Fibroblast of lung (primary cell): ENCODE measurements at regions not wholly inside any gene's neighbourhood (a gene's known extent, or its start where the extent isn't known, plus 50 kb on each side); places are given as distances from the start of the nearest gene placed in this dataset.

Source experiments
- EZH2 ChIP-seq: IDR thresholded peaks from 2 replicates; pipeline ENCODE4 v1.5.1; 2012; ENCODE audit warnings: low read length, control low read depth, mild to moderate bottlenecking; ENCODE audit errors: missing control alignments
- TF ChIP-seq, protein P1 (sequence below), 2 donors: IDR thresholded peaks in 1 of 2; conservative IDR thresholded peaks in 1 of 2; 1 replicate in 1 of 2; 2 replicates in 1 of 2; pipeline ENCODE4 v1.5.1; 2011 to 2012; ENCODE audit warnings: low read length in 2 of 2, control low read depth in 1 of 2, inconsistent platforms in 1 of 2, low read depth in 1 of 2, mild to moderate bottlenecking in 1 of 2

DNA sequence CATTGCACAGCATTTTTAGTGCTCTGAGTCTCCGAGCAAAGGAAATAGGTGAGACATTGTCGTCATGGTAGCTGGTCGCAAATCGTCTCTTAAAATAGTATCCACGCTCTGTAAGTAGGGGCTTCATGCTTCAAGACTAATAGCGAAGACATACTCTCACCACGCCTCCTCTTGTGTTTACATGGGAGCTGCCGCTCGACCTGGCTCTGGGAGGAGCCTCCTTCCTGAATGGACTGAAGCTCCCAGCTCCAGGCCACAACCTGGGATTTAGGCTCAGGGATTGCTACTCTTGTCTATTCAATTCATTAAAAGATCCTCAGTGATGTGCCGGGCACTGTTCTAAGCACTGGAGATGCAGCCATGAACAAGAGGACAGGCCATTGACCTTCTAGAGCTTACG lies 196.1 kb upstream of the GALNT17 start:
- no peak for TF ChIP-seq EZH2
- TF ChIP-seq, protein P1, sequence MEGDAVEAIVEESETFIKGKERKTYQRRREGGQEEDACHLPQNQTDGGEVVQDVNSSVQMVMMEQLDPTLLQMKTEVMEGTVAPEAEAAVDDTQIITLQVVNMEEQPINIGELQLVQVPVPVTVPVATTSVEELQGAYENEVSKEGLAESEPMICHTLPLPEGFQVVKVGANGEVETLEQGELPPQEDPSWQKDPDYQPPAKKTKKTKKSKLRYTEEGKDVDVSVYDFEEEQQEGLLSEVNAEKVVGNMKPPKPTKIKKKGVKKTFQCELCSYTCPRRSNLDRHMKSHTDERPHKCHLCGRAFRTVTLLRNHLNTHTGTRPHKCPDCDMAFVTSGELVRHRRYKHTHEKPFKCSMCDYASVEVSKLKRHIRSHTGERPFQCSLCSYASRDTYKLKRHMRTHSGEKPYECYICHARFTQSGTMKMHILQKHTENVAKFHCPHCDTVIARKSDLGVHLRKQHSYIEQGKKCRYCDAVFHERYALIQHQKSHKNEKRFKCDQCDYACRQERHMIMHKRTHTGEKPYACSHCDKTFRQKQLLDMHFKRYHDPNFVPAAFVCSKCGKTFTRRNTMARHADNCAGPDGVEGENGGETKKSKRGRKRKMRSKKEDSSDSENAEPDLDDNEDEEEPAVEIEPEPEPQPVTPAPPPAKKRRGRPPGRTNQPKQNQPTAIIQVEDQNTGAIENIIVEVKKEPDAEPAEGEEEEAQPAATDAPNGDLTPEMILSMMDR (conservative IDR thresholded peaks at IDR 0.05 in 1 of 2, IDR thresholded peaks at IDR 0.05 in 1 of 2; ENCODE audit: low read depth in 1 of 2, low read length in 2 of 2) = no peak
